ENCODE measurements at regions not wholly inside any gene's neighbourhood (a gene's known extent, or its start where the extent isn't known, plus 50 kb on each side); places are given as distances from the start of the nearest gene placed in this dataset.

DNA sequence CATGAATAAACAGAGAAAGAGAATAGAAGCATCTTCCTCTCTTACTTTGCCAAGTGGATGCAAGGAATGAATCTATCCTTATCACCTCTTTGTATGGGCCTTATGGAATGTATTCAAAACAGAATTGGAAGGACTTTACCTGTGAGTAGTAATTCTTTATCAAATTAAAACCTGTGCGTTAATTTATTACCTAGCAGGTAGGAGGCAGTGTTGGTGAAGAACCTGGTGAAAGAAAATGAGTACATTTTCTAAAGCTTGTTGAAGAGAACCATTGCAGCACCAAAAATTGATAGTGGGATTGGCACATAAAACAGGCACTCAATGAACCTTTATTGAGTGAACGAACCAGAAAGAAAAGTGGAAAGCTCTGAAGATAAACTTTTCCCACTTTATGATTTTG, 1302.1 kb upstream of the CELF4 start:
- TF ChIP-seq CTCF (IDR thresholded peaks at IDR 0.05 in 8 of 11, conservative IDR thresholded peaks at IDR 0.05 in 3 of 11) (no peak), POLR2AphosphoS5 (IDR thresholded peaks at IDR 0.05) (no peak), POLR2A (IDR thresholded peaks at IDR 0.05) (no peak)
